H1 (cell line): ENCODE measurements at regions not wholly inside any gene's neighbourhood (a gene's known extent, or its start where the extent isn't known, plus 50 kb on each side); places are given as distances from the start of the nearest gene placed in this dataset.

ENCODE experiments used
- CTCF ChIA-PET: fragments of 300-600 bp; sonication (Branson Sonifier 250); formaldehyde crosslinking; loops from one replicate; lab custom pipeline; 2021; ENCODE audit not compliant: partially characterized antibody; lab: Charles Lee
- POLR2A ChIA-PET: fragments of 300-600 bp; sonication (Branson Sonifier 250); formaldehyde crosslinking; loops from one replicate; lab custom pipeline; 2021; ENCODE audit warnings: inconsistent platforms; ENCODE audit not compliant: partially characterized antibody; lab: Charles Lee
- DNase-seq, 2 experiments: peaks; one replicate each; pipeline versions ENCODE4 v3.0.0 to v3.0.0-alpha.2; 2010 to 2022; ENCODE audit warnings: low spot score in 2 of 2, low read depth in 1 of 2, mixed read lengths in 1 of 2
- FAIRE-seq: peaks from 2 replicates; lab custom pipeline; 2011; peaks lifted over from hg19 to GRCh38; lab: Jason Lieb, UNC
- H2AFZ ChIP-seq: 2 replicates; pipeline ENCODE4 v1.8.1; 2012; ENCODE audit warnings: low read length, inconsistent platforms
- H2AK5ac ChIP-seq: 2 replicates; pipeline ENCODE4 v1.6.1; 2013; ENCODE audit warnings: low read depth, low read length
- H2BK120ac ChIP-seq: replicated peaks from 2 replicates; pipeline ENCODE3; 2013; ENCODE audit warnings: low read depth, low read length, inconsistent platforms
- H2BK12ac ChIP-seq: 2 replicates; pipeline ENCODE4 v1.6.1; 2013; ENCODE audit warnings: low read depth, low read length
- H2BK15ac ChIP-seq: 2 replicates; pipeline ENCODE4 v1.6.1; 2013; ENCODE audit warnings: low read length
- H2BK20ac ChIP-seq: 2 replicates; pipeline ENCODE4 v1.6.1; 2013; ENCODE audit warnings: low read length
- H2BK5ac ChIP-seq: 2 replicates; pipeline ENCODE4 v1.6.1; 2013; ENCODE audit warnings: low read depth, low read length
- H3K14ac ChIP-seq: 2 replicates; pipeline ENCODE4 v1.6.1; 2013; ENCODE audit warnings: inconsistent platforms; ENCODE audit not compliant: insufficient read length
- H3K18ac ChIP-seq: 2 replicates; pipeline ENCODE4 v1.6.1; 2013; ENCODE audit warnings: low read length; ENCODE audit errors: extremely low read depth
- H3K23ac ChIP-seq: 2 replicates; pipeline ENCODE4 v1.6.1; 2013; ENCODE audit warnings: inconsistent platforms; ENCODE audit not compliant: insufficient read length
- H3K23me2 ChIP-seq: 2 replicates; pipeline ENCODE4 v1.6.1; 2013; ENCODE audit warnings: low read depth, low read length
- H3K27ac ChIP-seq: 2 replicates; pipeline ENCODE4 v1.6.1; 2011; ENCODE audit warnings: low read depth, low read length, inconsistent platforms
- H3K27me3 ChIP-seq, 4 experiments: replicated peaks in 1 of 4; 1 replicate in 1 of 4; 2 replicates in 3 of 4; pipeline versions ENCODE4 v1.6.1 to v1.8.1; 2011 to 2013; ENCODE audit warnings: low read length in 3 of 4, mild to moderate bottlenecking in 3 of 4, inconsistent platforms in 2 of 4, mixed read lengths in 2 of 4, moderate library complexity in 1 of 4; ENCODE audit not compliant: control insufficient read depth in 3 of 4, insufficient read depth in 3 of 4; ENCODE audit errors: extremely low read depth in 1 of 4
- H3K36me3 ChIP-seq, 4 experiments: 2 replicates each; pipeline versions ENCODE4 v1.6.1 to v1.8.1; 2011 to 2013; ENCODE audit warnings: mild to moderate bottlenecking in 4 of 4, low read length in 3 of 4, moderate library complexity in 2 of 4, control low read depth in 1 of 4, inconsistent platforms in 1 of 4; ENCODE audit not compliant: insufficient read depth in 4 of 4, control insufficient read depth in 2 of 4
- H3K4ac ChIP-seq: replicated peaks from 2 replicates; pipeline ENCODE3; 2013; ENCODE audit warnings: low read length, low read depth, mixed read lengths, inconsistent platforms; ENCODE audit not compliant: insufficient read length
- H3K4me1 ChIP-seq, 4 experiments: replicated peaks in 1 of 4; 1 replicate in 1 of 4; 2 replicates in 3 of 4; pipeline versions ENCODE4 v1.6.1 to v1.8.1; 2011 to 2013; ENCODE audit warnings: low read length in 3 of 4, inconsistent platforms in 2 of 4, mixed read lengths in 1 of 4; ENCODE audit not compliant: insufficient read depth in 4 of 4, control insufficient read depth in 3 of 4
- H3K4me2 ChIP-seq, 2 experiments: 2 replicates each; pipeline versions ENCODE4 v1.6.1 to v1.8.1; 2011 to 2013; ENCODE audit warnings: low read depth in 2 of 2, low read length in 2 of 2, control low read depth in 1 of 2, inconsistent platforms in 1 of 2, mild to moderate bottlenecking in 1 of 2; ENCODE audit not compliant: insufficient read depth in 1 of 2
- H3K4me3 ChIP-seq, 4 experiments: fragments of 200-600, 300-600 bp in 1 of 4; sonication (generic), shearing (Covaris generic), sonication (Bioruptor Twin) in 1 of 4; 2 replicates each; pipeline versions ENCODE4 v1.5.1 to v1.8.1; 2011 to 2016; ENCODE audit warnings: low read length in 4 of 4, low read depth in 3 of 4, control low read depth in 2 of 4, inconsistent platforms in 2 of 4, mild to moderate bottlenecking in 2 of 4, mixed read lengths in 1 of 4, moderate library complexity in 1 of 4; ENCODE audit not compliant: insufficient read depth in 2 of 4; ENCODE audit errors: extremely low read depth in 1 of 4
- H3K56ac ChIP-seq: replicated peaks from 2 replicates; pipeline ENCODE3; 2013; ENCODE audit warnings: low read depth, mild to moderate bottlenecking, mixed read lengths, low read length, inconsistent platforms; ENCODE audit not compliant: insufficient read length
- H3K79me1 ChIP-seq: 2 replicates; pipeline ENCODE4 v1.6.1; 2013; ENCODE audit warnings: low read depth, low read length, control low read depth
- H3K79me2 ChIP-seq, 2 experiments: 2 replicates each; pipeline versions ENCODE4 v1.6.1 to v1.8.1; 2012 to 2013; ENCODE audit warnings: low read length in 2 of 2, mild to moderate bottlenecking in 2 of 2, inconsistent platforms in 1 of 2; ENCODE audit not compliant: insufficient read depth in 2 of 2, control insufficient read depth in 1 of 2
- H3K9ac ChIP-seq, 4 experiments: replicated peaks in 1 of 4; 1 replicate in 1 of 4; 2 replicates in 3 of 4; pipeline versions ENCODE4 v1.6.1 to v1.8.1; 2011 to 2013; ENCODE audit warnings: low read depth in 3 of 4, low read length in 3 of 4, control low read depth in 2 of 4, mild to moderate bottlenecking in 2 of 4, moderate library complexity in 2 of 4, inconsistent platforms in 1 of 4; ENCODE audit errors: extremely low read depth in 1 of 4
- H3K9me3 ChIP-seq, 2 experiments: 2 replicates each; pipeline versions ENCODE4 v1.6.1 to v1.8.1; 2012 to 2013; ENCODE audit warnings: mild to moderate bottlenecking in 2 of 2, moderate library complexity in 2 of 2, control low read depth in 1 of 2, inconsistent platforms in 1 of 2, low read depth in 1 of 2, low read length in 1 of 2, mixed read lengths in 1 of 2; ENCODE audit not compliant: insufficient read depth in 2 of 2
- H4K20me1 ChIP-seq, 2 experiments: replicated peaks in 1 of 2; 2 replicates each; pipeline versions ENCODE3 to v1.8.1; 2011 to 2013; ENCODE audit warnings: inconsistent platforms in 2 of 2, low read length in 2 of 2, mild to moderate bottlenecking in 1 of 2; ENCODE audit not compliant: insufficient read depth in 2 of 2, control insufficient read depth in 1 of 2
- H4K5ac ChIP-seq: 2 replicates; pipeline ENCODE4 v1.6.1; 2013; ENCODE audit warnings: low read length, low read depth, mixed read lengths, inconsistent platforms; ENCODE audit not compliant: insufficient read length
- H4K8ac ChIP-seq: 2 replicates; pipeline ENCODE4 v1.8.0; 2013; ENCODE audit warnings: mild to moderate bottlenecking, moderate library complexity, low read length, inconsistent platforms; ENCODE audit not compliant: insufficient read depth; ENCODE audit errors: extremely low read depth
- H4K91ac ChIP-seq: replicated peaks from 2 replicates; pipeline ENCODE3; 2013; ENCODE audit warnings: low read length, mixed read lengths, inconsistent platforms; ENCODE audit not compliant: insufficient read length
- KDM1A ChIP-seq: fragments of 200-600, 300-600 bp; sonication (generic); IDR thresholded peaks from 2 replicates; pipeline ENCODE4 v1.7.1; 2016; ENCODE audit warnings: mild to moderate bottlenecking, low read length, borderline replicate concordance
- KDM4A ChIP-seq: IDR thresholded peaks from one replicate; pipeline ENCODE4 v1.7.1; 2012; ENCODE audit warnings: low read depth, mild to moderate bottlenecking, moderate library complexity, low read length, inconsistent platforms; ENCODE audit not compliant: severe bottlenecking
- WGBS, 2 experiments: shearing (Covaris generic) in 1 of 2; methylation state at CpG; one replicate each; pipeline versions ENCODE4 v1.1.6 to v1.1.7; 2013 to 2015; ENCODE audit warnings: low lambda C conversion rate in 2 of 2, mixed read lengths in 2 of 2, inconsistent platforms in 1 of 2, low coverage in 1 of 2, missing lambda C conversion rate in 1 of 2; ENCODE audit not compliant: insufficient replicate concordance in 2 of 2, insufficient coverage in 1 of 2, insufficient read length in 1 of 2; ENCODE audit errors: extremely low coverage in 1 of 2, missing lambda C conversion rate in 1 of 2; 5-methylcytosine and 5-hydroxymethylcytosine counted together
- TF ChIP-seq, protein P1 (sequence below): IDR thresholded peaks from 2 replicates; pipeline ENCODE4 v1.6.1; 2012; ENCODE audit warnings: inconsistent platforms

DNA sequence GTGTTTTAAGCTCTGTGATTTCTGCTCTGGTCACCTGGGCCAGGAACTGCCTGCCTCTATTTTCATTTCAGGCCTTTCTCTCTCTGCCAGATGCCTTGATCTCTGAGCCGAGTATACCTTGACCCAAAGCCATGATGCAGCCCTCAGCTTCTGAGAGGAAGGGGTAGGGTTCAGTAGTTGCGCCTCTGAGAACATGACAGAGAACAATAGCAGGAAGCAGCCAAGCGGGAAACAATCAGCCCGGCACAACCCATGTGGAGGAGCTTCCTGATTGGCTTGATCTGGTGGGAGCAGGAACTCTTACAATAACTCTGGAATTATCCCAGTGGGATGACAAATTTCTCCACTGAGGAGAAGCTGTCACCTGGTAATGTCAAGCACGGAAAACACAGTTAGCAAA, 127.4 kb downstream of the PALM2AKAP2 start:
- Histone ChIP-seq H3K27ac (no peak overlapping the region), H3K18ac (no peak overlapping the region), H3K79me1 (peaks cover 2% of the 10 kb centered on the region; the same call in 1 of the 2 replicates), H3K4me2 (no peak overlapping the region), H3K27me3 (no peaks in the 10 kb centered on the region), H3K4me1 (peaks cover 0 to 7% (median 3%) of the 10 kb centered on the region in 4 experiments; a peak in 4 of 7 replicates), H2AFZ (no peak overlapping the region), H2BK120ac (no peak overlapping the region), H3K9me3 (no peaks in the 10 kb centered on the region), H3K56ac (no peak overlapping the region), H2BK20ac (no peak overlapping the region), H3K23ac (no peak overlapping the region), H4K91ac (no peak overlapping the region), H4K8ac (no peak overlapping the region), H3K79me2 (no peaks in the 10 kb centered on the region), H3K36me3 (no peaks in the 10 kb centered on the region), H4K20me1 (no peaks in the 10 kb centered on the region), H2BK5ac (no peak overlapping the region), H3K4ac (no peak overlapping the region), H2AK5ac (no peak overlapping the region), H3K23me2 (no peaks in the 10 kb centered on the region), H4K5ac (no peak overlapping the region), H2BK12ac (no peak overlapping the region), H3K9ac (no peak overlapping the region), H3K4me3 (no peak overlapping the region), H3K14ac (no peak overlapping the region), H2BK15ac (no peak overlapping the region)
- FAIRE-seq (no peak), DNase-seq (no peak)
- ChIA-PET POLR2A (no interaction called here), CTCF (interaction anchor here (0.5 to 8.4 kb wide), 20 partner anchors 13 to 276 kb away, joined by 3 to 127 read pairs (median 3); no protein-coding TSS in a partner anchor)
- TF ChIP-seq KDM4A (no peak), KDM1A (no peak)
- TF ChIP-seq, protein P1, sequence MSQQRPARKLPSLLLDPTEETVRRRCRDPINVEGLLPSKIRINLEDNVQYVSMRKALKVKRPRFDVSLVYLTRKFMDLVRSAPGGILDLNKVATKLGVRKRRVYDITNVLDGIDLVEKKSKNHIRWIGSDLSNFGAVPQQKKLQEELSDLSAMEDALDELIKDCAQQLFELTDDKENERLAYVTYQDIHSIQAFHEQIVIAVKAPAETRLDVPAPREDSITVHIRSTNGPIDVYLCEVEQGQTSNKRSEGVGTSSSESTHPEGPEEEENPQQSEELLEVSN = 0 out of 2 replicates have a peak, but pooled peaks have one; percentile 29
- 81% methylated on average over 5 of the region's 5 CpGs; no CpG with 5 or more reads in 1 of the 2 experiments for WGBS, 2 experiments
